HepG2 (cell line): ENCODE measurements at regions not wholly inside any gene's neighbourhood (a gene's known extent, or its start where the extent isn't known, plus 50 kb on each side); places are given as distances from the start of the nearest gene placed in this dataset.

Experiments
- ZBTB7A ChIP-seq: sonication (generic); formaldehyde crosslinking; IDR thresholded peaks from 2 replicates; pipeline ENCODE4 v1.8.0; 2022; ENCODE audit warnings: mild to moderate bottlenecking, missing genetic modification reagents
- ZNF431 ChIP-seq: sonication (generic); formaldehyde crosslinking; IDR thresholded peaks from 2 replicates; pipeline ENCODE4 v1.9.0; 2022; ENCODE audit warnings: missing genetic modification reagents, low read depth, mild to moderate bottlenecking, borderline replicate concordance
- ZNF546 ChIP-seq: sonication (generic); formaldehyde crosslinking; conservative IDR thresholded peaks from 2 replicates; pipeline ENCODE4 v1.8.1; 2023; ENCODE audit warnings: mild to moderate bottlenecking, missing genetic modification reagents
- TF ChIP-seq, protein P1 (sequence below): IDR thresholded peaks from 2 replicates; pipeline ENCODE4 v1.6.1; 2012; ENCODE audit warnings: low read length, improper control_type of control experiment
- TF ChIP-seq, protein P2 (sequence below): sonication (generic); formaldehyde crosslinking; IDR thresholded peaks from 2 replicates; pipeline ENCODE4 v1.9.0; 2021; ENCODE audit warnings: missing genetic modification reagents, borderline replicate concordance
- TF ChIP-seq, protein P3 (sequence below): sonication (generic); formaldehyde crosslinking; IDR thresholded peaks from 2 replicates; pipeline ENCODE4 v1.4.0; 2020; ENCODE audit warnings: missing genetic modification reagents

DNA sequence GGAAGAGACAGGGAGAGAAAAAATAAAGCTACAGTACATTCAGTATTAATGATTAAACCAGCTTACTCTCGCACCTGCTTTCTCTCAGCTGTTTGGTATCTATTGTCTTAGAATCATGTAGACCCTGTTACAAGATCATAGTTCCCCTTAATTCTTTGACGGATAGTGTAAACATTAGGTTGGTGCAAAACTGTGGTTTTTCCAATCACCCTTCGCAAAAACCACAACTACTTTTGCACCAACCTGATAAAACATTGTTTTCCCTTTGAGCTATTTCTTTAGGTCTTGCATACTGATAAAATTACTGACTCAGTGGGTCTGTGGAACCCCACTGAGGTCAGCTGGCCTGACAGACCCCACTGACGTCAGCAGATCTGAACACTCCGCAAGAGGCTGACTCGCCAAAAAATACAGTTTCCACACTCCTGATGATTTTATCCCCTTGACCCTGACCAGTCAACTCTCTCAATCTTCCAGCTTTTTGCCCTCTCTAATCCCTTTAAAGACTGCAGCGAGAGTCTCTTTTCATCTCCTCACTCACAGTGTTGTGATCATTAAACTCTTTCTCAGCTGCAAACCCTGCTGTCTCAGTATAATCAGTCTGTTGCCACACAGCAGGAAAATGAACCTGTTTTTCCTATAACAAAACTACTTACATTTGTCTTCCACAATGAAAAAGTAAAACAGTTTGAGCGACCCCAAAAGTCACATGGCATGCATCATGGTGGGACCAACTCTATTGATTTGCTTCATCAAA is 123.9 kb downstream of the SLITRK6 start (continued):
- TF ChIP-seq, protein P1, sequence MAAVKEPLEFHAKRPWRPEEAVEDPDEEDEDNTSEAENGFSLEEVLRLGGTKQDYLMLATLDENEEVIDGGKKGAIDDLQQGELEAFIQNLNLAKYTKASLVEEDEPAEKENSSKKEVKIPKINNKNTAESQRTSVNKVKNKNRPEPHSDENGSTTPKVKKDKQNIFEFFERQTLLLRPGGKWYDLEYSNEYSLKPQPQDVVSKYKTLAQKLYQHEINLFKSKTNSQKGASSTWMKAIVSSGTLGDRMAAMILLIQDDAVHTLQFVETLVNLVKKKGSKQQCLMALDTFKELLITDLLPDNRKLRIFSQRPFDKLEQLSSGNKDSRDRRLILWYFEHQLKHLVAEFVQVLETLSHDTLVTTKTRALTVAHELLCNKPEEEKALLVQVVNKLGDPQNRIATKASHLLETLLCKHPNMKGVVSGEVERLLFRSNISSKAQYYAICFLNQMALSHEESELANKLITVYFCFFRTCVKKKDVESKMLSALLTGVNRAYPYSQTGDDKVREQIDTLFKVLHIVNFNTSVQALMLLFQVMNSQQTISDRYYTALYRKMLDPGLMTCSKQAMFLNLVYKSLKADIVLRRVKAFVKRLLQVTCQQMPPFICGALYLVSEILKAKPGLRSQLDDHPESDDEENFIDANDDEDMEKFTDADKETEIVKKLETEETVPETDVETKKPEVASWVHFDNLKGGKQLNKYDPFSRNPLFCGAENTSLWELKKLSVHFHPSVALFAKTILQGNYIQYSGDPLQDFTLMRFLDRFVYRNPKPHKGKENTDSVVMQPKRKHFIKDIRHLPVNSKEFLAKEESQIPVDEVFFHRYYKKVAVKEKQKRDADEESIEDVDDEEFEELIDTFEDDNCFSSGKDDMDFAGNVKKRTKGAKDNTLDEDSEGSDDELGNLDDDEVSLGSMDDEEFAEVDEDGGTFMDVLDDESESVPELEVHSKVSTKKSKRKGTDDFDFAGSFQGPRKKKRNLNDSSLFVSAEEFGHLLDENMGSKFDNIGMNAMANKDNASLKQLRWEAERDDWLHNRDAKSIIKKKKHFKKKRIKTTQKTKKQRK, result no peak
- TF ChIP-seq ZNF431 (CRISPR knock-in tag) (no peak), ZNF546 (no peak), ZBTB7A (CRISPR knock-in tag) (no peak)
- TF ChIP-seq, protein P2, sequence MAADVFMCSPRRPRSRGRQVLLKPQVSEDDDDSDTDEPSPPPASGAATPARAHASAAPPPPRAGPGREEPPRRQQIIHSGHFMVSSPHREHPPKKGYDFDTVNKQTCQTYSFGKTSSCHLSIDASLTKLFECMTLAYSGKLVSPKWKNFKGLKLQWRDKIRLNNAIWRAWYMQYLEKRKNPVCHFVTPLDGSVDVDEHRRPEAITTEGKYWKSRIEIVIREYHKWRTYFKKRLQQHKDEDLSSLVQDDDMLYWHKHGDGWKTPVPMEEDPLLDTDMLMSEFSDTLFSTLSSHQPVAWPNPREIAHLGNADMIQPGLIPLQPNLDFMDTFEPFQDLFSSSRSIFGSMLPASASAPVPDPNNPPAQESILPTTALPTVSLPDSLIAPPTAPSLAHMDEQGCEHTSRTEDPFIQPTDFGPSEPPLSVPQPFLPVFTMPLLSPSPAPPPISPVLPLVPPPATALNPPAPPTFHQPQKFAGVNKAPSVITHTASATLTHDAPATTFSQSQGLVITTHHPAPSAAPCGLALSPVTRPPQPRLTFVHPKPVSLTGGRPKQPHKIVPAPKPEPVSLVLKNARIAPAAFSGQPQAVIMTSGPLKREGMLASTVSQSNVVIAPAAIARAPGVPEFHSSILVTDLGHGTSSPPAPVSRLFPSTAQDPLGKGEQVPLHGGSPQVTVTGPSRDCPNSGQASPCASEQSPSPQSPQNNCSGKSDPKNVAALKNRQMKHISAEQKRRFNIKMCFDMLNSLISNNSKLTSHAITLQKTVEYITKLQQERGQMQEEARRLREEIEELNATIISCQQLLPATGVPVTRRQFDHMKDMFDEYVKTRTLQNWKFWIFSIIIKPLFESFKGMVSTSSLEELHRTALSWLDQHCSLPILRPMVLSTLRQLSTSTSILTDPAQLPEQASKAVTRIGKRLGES (CRISPR knock-in tag), result no peak
- TF ChIP-seq, protein P3, sequence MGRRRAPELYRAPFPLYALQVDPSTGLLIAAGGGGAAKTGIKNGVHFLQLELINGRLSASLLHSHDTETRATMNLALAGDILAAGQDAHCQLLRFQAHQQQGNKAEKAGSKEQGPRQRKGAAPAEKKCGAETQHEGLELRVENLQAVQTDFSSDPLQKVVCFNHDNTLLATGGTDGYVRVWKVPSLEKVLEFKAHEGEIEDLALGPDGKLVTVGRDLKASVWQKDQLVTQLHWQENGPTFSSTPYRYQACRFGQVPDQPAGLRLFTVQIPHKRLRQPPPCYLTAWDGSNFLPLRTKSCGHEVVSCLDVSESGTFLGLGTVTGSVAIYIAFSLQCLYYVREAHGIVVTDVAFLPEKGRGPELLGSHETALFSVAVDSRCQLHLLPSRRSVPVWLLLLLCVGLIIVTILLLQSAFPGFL (CRISPR knock-in tag), result no peak
